Skeletal muscle cell (primary cell): ENCODE measurements at regions not wholly inside any gene's neighbourhood (a gene's known extent, or its start where the extent isn't known, plus 50 kb on each side); places are given as distances from the start of the nearest gene placed in this dataset.
"Not testable (repeated sequence)": the region's sequence is repeated elsewhere in the genome, so short reads cannot be mapped to it uniquely, and the experiment has no call there.

Source experiments
- DNase-seq: peaks from one replicate; pipeline ENCODE4 v3.0.0-alpha.2; 2010; ENCODE audit warnings: low read depth
- H3K4me3 ChIP-seq: 2 replicates; pipeline ENCODE4 v1.5.1; 2011; ENCODE audit warnings: low read depth, mild to moderate bottlenecking, control low read depth, low read length, moderate library complexity

GRCh38 chr3:124043023-124043422 is 51.1 kb upstream of the ROPN1 start:
- no peak overlapping the region for H3K4me3 ChIP-seq

GRCh38 chr3:124044956-124045355 is 53.0 kb upstream of the ROPN1 start:
- no peak for DNase-seq
- no peak overlapping the region for H3K4me3 ChIP-seq

More at GRCh38 chr3:124043023-124043422, 51.1 kb upstream of the ROPN1 start:
- no peak for DNase-seq

GRCh38 chr3:124048967-124049798 is 57.3 kb upstream of the ROPN1 start:
- no peak overlapping the region for H3K4me3 ChIP-seq
- no peak for DNase-seq

GRCh38 chr3:124051636-124052035 is 59.7 kb upstream of the ROPN1 start:
- no peak for DNase-seq
- H3K4me3 ChIP-seq: no peak overlapping the region

GRCh38 chr3:124053871-124054270 is 61.9 kb upstream of the ROPN1 start:
- no peak overlapping the region for H3K4me3 ChIP-seq
- DNase-seq: no peak

- DNase-seq: no peak
- H3K4me3 ChIP-seq: no peak overlapping the region
Measured at GRCh38 chr3:124056846-124057245, 64.9 kb upstream of the ROPN1 start.

- no peak for DNase-seq
Measured at GRCh38 chr3:124057420-124057819, 65.5 kb upstream of the ROPN1 start.

GRCh38 chr3:124059580-124059979 is 67.7 kb upstream of the ROPN1 start:
- no peak for DNase-seq
- no peak overlapping the region for H3K4me3 ChIP-seq

More at GRCh38 chr3:124057420-124057819, 65.5 kb upstream of the ROPN1 start:
- H3K4me3 ChIP-seq: no peak overlapping the region

GRCh38 chr3:124063197-124063909 is 71.4 kb upstream of the ROPN1 start:
- peak; percentile 7 for DNase-seq
- H3K4me3 ChIP-seq: no peak overlapping the region

- no peak overlapping the region for H3K4me3 ChIP-seq
- DNase-seq: no peak
Measured at GRCh38 chr3:124064050-124064449, 72.1 kb upstream of the ROPN1 start.

GRCh38 chr3:124066543-124066942 is 74.6 kb upstream of the ROPN1 start:
- H3K4me3 ChIP-seq, DNase-seq: not testable (repeated sequence)

- DNase-seq, H3K4me3 ChIP-seq: not testable (repeated sequence)
Measured at GRCh38 chr3:124069706-124070105, 77.8 kb upstream of the ROPN1 start.

GRCh38 chr3:124075090-124075489 is 83.2 kb upstream of the ROPN1 start:
- H3K4me3 ChIP-seq, DNase-seq: not testable (repeated sequence)

GRCh38 chr3:124075753-124076152 is 83.8 kb upstream of the ROPN1 start:
- H3K4me3 ChIP-seq: no peak overlapping the region
- DNase-seq: no peak

- DNase-seq: no peak
- no peak overlapping the region for H3K4me3 ChIP-seq
Measured at GRCh38 chr3:124076235-124076634, 84.3 kb upstream of the ROPN1 start.

- DNase-seq: no peak
- H3K4me3 ChIP-seq: no peak overlapping the region
Measured at GRCh38 chr3:124078953-124079911, 87.3 kb upstream of the ROPN1 start.

GRCh38 chr3:124079912-124080276 is 88.0 kb upstream of the ROPN1 start:
- no peak for DNase-seq
- H3K4me3 ChIP-seq: no peak overlapping the region

- DNase-seq: no peak
- H3K4me3 ChIP-seq: no peak overlapping the region
Measured at GRCh38 chr3:124082343-124082742, 90.4 kb upstream of the ROPN1 start.

- no peak for DNase-seq
- H3K4me3 ChIP-seq: no peak overlapping the region
Measured at GRCh38 chr3:124084022-124084881, 92.3 kb upstream of the ROPN1 start.
